ENCODE measurements at regions not wholly inside any gene's neighbourhood (a gene's known extent, or its start where the extent isn't known, plus 50 kb on each side); places are given as distances from the start of the nearest gene placed in this dataset.

GRCh38 chr13:87872813-87873212 lies 201.6 kb downstream of the SLITRK5 start:
- TF ChIP-seq POLR2A (IDR thresholded peaks at IDR 0.05; ENCODE audit: low read length) (no peak), GATA1 (IDR thresholded peaks at IDR 0.05; ENCODE audit: low read depth, low read length) (no peak)

Measured in erythroblast (primary cell).